HL-60/S4 (cell line): ENCODE measurements at regions not wholly inside any gene's neighbourhood (a gene's known extent, or its start where the extent isn't known, plus 50 kb on each side); places are given as distances from the start of the nearest gene placed in this dataset.
"Not testable (repeated sequence)": the region's sequence is repeated elsewhere in the genome, so short reads cannot be mapped to it uniquely, and the experiment has no call there.

Source experiments
- in situ Hi-C: fragments of 300-500 bp; cut with MboI; formaldehyde crosslinking; loops from 2 replicates; pipeline ENCODE4 v1.14.3; 2022; ENCODE audit warnings: low sequenced_read_pairs

DNA sequence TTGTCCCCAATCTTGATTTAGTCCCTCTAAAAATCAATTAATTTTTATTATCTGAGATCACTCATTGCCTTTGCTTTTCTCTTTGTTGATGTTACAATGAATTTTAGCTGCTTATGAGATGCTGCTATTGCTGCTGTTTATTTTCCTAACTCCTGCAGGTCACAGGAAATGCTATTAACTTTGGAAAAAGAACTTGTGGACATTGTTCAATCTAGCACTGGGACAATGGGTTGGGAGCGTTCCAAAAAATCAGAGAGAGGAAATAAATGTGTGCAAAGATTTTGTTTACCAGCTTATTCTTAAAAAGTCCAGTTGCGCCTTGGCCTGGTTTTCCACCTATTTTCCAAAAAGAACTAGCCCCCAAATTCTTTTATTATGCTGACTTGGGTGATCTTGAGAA is 268.3 kb downstream of the PTH2R start:
- in situ Hi-C loops = no loop called here

DNA sequence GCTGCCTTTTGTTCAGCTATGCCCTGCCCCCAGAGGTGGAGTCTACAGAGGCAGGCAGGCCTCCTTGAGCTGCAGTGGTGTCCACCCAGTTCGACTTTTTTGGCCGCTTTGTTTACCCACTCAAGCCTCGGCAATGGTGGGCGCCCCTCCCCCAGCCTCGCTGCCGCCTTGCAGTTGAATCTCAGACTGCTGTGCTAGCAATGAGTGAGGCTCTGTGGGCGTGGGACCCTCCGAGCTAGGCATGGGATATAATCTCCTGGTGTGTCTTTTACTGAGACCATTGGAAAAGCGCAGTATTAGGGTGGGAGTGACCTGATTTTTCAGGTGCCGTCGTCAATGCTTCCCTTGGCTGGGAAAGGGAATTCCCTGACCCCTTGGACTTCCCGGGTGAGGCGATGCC is 279.3 kb downstream of the PTH2R start:
- in situ Hi-C loops = not testable (repeated sequence)

DNA sequence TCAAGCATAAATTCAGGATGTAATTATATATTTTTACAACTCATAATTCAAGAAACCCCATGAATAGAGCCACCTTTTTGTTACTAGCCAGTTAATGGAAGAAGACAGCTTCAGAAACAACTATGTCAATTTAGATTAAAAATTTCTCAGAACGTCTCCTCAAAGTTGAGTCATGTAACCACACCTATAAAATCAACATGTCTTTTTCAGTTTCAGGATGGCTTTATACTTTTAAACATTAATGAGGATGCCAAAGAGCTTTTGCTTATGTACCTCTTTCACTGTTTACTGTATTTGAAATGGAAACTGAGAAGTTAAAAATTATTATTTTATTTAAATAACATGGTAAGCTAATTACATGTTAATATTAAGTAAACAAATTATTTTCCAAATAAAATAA is 280.1 kb downstream of the PTH2R start:
- in situ Hi-C loops = no loop called here

DNA sequence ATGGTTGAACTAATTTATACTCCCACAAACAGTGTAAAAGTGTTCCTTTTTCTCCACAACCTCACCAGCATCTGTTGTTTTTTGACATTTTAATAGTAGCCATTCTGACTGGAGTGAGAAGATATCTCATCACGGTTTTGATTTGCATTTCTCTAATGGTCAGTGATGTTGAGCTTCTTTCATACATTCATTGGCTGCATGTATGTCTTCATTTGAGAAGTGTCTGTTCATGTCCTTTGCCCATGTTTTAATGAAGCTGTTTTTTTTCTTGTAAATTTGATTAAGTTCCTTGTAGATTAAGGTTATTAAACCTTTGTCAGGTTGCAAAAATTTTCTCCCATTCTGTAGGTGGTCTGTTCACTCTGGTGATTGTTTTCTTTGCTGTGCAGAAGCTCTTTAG is 281.1 kb downstream of the PTH2R start:
- in situ Hi-C loops = not testable (repeated sequence)

DNA sequence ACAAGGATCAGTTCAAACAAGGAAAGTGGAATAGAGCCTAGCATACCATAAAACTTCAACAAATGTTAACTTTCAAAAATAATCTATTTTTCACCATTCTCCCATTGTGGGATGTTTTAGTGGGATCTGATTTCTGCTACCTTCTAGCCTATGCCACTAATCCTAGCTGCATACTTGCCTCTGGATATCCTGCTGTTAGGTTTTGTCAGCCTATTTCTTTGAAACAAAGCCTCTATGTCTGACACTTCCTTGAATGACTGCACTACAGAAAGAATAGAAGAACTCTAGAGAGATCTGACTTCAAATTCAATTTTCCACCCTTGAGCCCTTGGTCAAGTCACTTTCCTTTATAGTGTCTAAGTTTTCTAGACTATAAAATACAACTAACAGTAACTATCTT is 291.5 kb downstream of the PTH2R start:
- in situ Hi-C loops = no loop called here

DNA sequence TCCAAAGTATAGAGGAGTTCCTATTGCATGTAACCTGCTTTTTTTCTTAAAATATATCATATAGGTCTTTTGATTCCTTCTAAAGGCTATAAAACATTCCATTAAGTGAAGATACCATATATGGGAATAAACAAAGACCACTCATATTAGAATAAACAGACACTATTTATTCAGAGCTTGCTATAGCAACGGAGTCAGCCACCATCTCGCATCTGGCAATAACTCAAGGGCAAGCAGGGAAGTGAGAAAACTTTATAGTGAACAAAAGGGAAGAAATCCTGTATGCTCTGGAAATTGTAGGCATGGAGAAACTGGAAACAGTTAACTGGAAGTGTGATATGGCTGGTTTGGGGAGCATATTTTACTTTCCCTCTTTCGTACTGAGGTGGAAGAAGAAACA is 301.9 kb downstream of the PTH2R start:
- in situ Hi-C loops = no loop called here

DNA sequence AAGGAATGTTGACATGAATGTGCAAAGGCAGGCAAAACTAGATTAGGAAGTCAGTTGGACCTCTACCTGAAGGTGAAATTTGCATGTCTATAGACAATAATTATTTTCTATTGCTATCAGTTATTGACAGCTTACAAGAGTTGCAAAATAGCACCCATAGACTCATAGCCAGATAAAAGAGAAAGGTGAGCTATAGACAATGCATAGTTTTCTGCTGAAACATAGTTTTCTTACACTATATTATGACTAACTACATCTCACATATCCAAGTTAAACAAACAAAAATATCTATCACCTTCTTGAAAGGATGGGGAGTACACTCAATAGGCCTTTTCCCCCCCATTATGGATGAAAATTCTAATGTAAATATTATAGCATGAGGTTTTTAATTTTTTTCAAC is 305.0 kb downstream of the PTH2R start:
- in situ Hi-C loops = no loop called here

DNA sequence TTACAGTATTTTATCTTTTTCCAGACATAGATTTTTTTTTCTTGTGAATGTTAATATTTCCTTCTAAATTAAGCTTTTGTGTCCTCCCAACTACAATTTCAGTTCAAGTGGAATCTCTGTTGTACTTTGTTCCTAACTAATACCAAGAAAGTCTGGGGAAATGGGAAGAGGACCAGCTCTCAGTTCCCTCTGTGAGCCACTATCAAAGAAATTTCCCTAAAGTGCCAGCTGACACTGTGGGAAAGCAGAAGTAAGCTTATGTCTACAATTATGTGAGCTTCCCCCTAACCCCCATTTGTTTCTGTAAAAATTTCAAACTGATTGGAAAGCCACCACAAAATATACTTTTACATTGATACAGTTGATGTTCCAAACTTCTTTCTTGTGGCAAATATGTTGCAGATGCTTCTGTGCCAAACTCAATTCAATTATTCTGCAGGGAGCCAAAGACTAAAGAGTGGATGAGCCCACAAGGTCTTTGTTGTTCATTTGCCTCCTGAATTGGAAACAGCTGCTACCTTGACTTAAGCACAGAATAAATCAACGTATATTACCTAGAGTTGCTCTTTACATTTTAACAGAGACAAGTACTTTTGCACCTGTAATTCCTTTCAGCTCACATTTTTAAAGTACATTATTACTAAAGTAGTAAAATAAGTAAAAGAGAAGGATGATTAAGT is 306.6 kb downstream of the PTH2R start:
- in situ Hi-C loops = no loop called here

DNA sequence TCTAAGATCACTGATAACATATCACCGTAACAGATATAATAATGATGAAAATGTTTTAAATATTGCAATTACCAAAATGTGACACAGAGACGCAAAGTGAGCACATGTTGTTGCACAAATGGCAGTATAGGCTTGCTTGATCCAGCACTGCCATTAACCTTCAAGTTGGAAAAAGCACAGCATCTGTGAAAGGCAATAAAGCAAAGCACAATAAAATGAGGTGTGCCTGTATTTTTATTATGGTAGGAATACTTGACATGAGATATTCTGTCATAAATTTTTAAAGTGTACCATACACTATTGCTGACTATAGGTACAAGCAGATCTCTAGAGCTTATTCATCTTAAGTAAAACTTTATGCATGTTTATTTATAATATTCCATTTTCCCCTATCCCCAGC is 312.2 kb downstream of the PTH2R start:
- in situ Hi-C loops = no loop called here

DNA sequence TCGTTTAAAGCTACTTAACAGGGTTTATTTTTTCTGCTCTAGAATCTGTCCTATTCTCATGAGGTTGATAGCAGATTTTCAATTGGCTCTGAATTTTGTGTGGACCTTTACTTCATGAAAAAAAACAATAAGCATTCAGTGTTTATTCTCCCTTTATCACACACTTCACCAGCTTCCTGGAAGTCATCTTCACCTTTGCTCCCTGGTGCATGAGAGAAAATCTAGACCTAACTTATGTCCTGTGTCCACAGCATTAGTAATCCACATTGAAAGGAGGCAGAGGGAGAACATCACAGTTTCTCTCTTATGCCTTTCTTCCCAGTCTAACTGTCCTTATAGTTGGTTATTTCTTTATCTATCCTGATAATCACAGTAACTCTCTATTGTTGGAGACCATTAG is 316.1 kb downstream of the PTH2R start:
- in situ Hi-C loops = no loop called here

DNA sequence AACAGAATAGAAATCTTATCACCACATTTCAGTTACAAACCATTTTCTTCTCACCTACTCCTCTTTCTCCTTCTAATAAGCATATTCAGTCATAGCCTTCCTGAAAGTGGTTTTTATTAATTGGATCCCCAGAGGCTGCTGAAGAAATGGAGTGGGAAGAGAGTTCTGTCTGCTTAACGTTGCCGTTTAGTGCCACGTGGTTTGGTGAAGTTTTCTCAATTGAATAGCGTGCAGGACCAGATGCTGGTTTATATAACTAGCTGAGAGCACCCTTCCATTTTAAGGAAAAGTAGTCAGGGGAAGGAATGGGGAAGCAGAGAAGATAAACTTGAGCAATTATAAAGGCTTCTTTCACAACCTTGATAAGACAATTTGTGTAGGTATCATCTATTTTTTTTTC is 318.7 kb downstream of the PTH2R start:
- in situ Hi-C loops = no loop called here

DNA sequence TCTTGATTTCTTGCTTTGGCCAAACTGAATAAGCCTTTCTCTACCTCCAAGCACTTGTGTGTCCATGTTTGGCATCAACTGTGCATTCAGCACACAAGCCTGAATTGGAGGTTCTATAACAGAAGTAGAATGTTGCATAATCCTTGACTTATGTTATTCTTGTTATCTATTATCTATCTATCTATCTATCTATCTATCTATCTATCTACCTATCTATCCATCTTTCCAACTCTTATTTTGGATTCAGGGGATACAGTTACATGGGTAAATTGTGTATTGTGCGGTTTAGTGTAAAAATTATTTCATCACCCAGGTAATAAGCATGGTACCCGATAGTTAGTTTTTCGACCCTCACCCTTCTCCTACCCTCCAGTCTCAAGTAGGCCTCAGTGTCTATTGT is 319.6 kb downstream of the PTH2R start:
- in situ Hi-C loops = no loop called here

DNA sequence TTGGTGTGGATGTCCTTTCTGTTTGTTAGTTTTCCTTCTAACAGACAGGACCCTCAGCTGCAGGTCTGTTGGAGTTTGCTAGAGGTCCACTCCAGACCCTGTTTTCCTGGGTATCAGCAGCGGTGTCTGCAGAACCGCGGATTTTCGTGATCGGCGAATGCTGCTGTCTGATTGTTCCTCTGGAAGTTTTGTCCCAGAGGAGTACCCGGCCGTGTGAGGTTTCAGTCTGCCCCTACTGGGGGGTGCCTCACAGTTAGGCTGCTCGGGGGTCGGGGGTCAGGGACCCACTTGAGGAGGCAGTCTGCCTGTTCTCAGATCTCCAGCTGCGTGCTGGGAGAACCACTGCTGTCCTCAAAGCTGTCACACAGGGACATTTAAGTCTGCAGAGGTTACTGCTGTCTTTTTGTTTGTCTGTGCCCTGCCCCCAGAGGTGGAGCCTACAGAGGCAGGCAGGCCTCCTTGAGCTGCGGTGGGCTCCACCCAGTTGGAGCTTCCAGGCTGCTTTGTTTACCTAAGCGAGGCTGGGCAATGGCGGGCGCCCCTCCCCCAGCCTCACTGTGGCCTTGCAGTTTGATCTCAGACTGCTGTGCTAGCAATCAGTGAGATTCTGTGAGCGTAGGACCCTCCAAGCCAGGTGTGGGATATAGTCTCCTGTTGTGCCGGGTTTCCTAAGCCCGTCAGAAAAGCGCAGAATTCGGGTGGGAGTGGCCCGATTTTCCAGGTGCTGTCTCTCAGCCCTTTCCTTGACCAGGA is 345.2 kb downstream of the PTH2R start:
- in situ Hi-C loops = not testable (repeated sequence)

DNA sequence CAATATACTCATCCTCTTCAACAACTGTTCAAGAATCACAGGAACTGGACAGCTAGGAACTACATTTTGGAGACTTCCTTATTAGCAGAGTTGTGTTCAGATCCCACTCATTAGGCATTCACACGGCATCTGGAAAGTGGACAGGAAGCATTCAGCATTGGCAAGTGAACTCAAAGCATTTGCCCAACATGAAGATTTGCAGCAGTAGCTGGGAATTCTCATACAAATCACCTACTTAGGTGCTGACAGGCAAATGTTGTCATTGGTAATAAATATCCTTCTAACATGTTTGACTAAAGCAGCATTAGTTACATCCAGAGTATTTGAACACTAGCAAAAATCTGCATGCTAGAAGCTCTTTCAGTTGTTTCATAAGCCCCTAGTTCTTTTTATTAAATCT is 350.8 kb downstream of the PTH2R start:
- in situ Hi-C loops = no loop called here

DNA sequence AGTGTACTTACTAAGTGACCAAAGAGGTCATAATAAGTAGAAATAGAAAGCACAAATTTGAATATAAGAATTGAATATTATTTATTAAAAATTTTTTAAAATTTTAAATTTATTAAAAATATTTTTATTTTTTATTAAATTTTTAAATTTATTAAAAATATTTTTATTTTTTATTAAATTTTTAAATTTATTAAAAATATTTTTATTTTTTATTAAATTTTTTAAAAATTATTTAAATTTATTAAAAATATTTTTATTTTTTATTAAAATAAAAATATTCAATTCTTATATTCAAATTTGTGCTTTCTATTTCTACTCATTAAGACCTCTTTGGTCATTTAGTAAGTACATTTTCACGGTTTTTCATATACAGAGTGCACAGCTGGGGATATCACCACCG is 366.5 kb downstream of the PTH2R start:
- in situ Hi-C loops = not testable (repeated sequence)

DNA sequence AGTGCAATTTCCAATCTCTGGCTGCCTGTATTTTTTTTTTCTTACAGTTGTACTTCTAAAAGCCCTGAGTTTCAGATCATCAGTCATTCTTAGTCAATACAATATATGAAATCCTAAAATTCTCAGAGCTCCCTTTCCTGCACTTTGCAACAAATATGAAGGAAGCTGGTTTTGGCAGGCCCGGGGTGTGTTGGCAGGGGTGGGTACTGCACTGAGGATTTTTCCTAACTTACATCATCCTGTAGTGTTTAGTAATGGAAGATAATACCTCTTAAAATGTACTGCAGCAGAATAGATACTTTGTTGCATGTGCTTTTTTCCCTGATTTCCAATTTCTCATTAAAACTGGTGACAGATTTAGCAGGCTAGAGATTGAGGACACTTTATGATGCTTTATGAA is 374.6 kb downstream of the PTH2R start:
- in situ Hi-C loops = no loop called here

DNA sequence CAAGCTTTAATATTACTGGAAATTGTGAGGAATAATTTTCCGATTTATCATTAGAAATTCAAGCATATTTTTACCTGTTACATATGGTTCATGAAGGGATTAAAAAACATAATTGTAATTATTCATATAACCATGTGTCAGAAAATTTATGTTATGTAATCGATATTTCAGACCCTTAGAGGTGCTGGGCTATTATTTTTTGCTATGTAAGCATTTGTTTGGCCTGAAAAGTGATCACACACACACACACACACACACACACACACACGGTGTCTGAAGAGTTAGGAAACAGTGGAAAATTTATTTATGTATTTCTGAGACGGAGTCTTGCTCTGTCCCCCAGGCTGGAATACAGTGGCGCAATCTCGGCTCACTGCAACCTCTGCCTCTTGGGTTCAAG is 375.5 kb downstream of the PTH2R start:
- in situ Hi-C loops = no loop called here

DNA sequence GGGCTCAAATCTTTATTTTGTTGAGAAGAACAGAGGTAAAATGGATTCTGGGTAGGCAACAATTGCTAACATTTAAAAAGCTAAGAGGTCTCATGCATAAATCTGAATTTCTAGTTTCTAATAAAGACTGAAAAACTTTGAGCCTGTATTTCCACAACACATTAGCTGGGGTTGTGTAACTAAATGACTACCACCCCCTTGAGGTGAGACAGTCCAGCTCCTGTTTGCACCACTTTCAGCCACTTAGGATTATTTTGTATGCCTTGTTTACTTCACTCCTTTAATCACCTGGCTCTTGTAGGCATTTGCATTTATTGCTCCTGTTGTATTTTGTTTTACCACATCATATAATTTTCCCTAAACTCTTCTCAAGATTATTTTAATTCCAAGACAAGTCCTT is 376.6 kb downstream of the PTH2R start:
- in situ Hi-C loops = no loop called here

DNA sequence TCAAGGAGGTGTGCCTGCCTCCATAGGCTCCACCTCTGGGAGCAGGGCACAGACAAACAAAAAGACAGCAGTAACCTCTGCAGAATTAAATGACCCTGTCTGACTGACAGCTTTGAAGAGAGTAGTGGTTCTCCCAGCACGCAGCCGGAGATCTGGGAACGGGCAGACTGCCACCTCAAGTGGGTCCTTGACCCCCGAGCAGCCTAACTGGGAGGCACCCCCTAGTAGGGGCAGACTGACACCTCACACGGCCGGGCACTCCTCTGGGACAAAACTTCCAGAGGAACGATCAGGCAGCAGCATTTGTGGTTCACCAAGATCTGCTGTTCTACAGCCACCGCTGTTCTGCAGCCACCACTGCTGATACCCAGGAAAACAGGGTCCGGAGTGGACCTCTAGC is 378.2 kb downstream of the PTH2R start:
- in situ Hi-C loops = not testable (repeated sequence)

DNA sequence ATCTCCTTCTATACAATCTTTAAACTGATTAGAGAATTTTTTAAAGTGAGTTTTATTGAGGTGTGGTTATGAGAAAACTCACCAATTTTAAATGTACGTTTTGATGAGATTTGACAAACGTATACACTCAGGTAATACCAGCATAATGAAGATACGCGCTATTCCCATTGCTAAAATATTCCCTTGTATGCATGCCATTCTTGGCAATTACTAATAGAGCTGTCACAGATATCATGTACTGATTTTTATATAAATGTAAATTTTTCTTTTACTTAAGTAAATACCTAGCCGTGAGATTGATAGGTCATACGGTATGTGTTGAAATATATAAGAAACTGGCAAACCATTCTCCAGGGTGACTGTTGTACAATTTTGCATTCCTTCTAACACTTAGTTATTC is 384.7 kb downstream of the PTH2R start:
- in situ Hi-C loops = no loop called here

DNA sequence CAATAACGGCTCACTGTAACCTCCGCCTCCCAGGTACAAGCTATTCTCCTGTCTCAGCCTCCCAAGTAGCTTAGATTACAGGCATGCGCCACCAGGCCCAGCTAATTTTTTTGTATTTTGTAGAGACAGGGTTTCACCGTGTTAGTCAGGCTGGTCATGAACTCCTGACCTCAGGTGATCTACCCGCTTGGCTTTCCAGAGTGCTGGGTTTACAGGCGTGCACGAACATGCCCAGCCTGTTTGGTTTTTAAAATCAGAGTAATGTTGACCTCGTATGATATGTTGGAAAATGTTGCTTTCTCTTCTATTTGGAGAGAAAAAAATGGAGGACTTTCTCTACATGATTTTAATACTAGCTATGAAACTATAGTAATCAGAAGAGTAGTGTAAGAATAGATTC is 386.2 kb downstream of the PTH2R start:
- in situ Hi-C loops = no loop called here

DNA sequence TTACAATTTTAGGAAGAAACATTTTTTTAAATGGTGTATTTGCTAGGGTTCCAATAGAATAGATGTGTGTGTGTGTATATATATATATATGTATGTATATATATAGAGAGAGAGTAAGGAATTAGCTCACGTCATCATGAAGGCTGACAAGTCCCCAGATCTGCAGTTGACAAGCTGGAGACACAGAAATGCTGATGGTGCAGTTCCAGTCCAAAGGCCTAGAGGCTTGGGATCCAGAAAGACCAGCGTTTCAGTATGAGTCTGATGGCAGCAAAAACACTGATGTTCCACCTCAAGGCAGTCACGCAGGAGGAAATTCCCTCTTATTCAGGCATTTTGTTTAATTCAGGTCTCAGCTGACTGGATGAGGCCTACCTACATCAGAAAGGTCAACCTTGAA is 386.8 kb downstream of the PTH2R start:
- in situ Hi-C loops = no loop called here
